Testis (tissue), 2 donors: ENCODE measurements at regions not wholly inside any gene's neighbourhood (a gene's known extent, or its start where the extent isn't known, plus 50 kb on each side); places are given as distances from the start of the nearest gene placed in this dataset.

ENCODE experiments used
- POLR2A ChIP-seq: fragments of 450-650 bp; IDR thresholded peaks from one replicate; pipeline ENCODE4 v1.6.1; 2017; ENCODE audit warnings: antibody characterized with exemption, mild to moderate bottlenecking, moderate library complexity
- TF ChIP-seq, protein P1 (sequence below), 3 experiments: fragments of 450-650 bp in 2 of 3; fragments of 200-600 bp in 1 of 3; sonication (generic) in 1 of 3; IDR thresholded peaks; one replicate each; pipeline ENCODE4 v1.5.1; 2016 to 2019; ENCODE audit warnings: antibody characterized with exemption in 3 of 3, mild to moderate bottlenecking in 2 of 3, moderate library complexity in 1 of 3

- TF ChIP-seq, protein P1, sequence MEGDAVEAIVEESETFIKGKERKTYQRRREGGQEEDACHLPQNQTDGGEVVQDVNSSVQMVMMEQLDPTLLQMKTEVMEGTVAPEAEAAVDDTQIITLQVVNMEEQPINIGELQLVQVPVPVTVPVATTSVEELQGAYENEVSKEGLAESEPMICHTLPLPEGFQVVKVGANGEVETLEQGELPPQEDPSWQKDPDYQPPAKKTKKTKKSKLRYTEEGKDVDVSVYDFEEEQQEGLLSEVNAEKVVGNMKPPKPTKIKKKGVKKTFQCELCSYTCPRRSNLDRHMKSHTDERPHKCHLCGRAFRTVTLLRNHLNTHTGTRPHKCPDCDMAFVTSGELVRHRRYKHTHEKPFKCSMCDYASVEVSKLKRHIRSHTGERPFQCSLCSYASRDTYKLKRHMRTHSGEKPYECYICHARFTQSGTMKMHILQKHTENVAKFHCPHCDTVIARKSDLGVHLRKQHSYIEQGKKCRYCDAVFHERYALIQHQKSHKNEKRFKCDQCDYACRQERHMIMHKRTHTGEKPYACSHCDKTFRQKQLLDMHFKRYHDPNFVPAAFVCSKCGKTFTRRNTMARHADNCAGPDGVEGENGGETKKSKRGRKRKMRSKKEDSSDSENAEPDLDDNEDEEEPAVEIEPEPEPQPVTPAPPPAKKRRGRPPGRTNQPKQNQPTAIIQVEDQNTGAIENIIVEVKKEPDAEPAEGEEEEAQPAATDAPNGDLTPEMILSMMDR (IDR thresholded peaks at IDR 0.05): no peak
- TF ChIP-seq POLR2A: no peak
Observed at GRCh38 chr5:171709930-171710329, 75.7 kb upstream of the SMIM23 start.
